ENCODE measurements at regions not wholly inside any gene's neighbourhood (a gene's known extent, or its start where the extent isn't known, plus 50 kb on each side); places are given as distances from the start of the nearest gene placed in this dataset.

- Histone ChIP-seq H3K36me3 (no peaks in the 10 kb centered on the region), H3K27ac (no peak overlapping the region), H3K27me3 (no peaks in the 10 kb centered on the region), H3K9me3 (no peaks in the 10 kb centered on the region), H3K4me1 (no peaks in the 10 kb centered on the region), H3K4me3 (no peak overlapping the region)
- no peak for DNase-seq (ENCODE audit: low spot score in 2 of 2)
- intact Hi-C loops (cut with DNase I): no loop called here
- TF ChIP-seq CTCF (IDR thresholded peaks at IDR 0.05): no peak
Measured at GRCh38 chr9:29062446-29062845, 1489.2 kb upstream of the C9orf72 start.

DNA sequence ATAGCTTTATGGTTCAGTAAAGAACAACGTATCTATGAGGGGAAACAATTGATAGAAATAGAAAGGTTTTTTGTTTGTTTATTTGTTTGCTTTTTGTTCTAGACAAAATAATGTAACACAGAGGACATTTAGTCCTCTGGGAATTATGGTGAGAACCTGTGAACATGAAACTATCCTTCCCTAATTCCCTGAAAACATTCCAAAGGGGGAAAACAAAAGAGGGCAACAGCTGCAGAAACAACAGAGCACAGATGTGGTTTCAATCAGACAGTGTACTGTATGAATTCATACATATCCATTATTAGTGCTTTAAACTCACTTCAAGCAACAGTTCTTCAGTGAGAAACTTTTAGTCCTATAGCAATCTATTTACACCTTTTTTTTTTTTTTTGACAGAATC lies 1489.8 kb upstream of the C9orf72 start:
- H3K27me3 ChIP-seq: no peaks in the 10 kb centered on the region
- H3K27ac ChIP-seq: no peak overlapping the region
- intact Hi-C loops (cut with DNase I): no loop called here
- no peak for DNase-seq (ENCODE audit: low spot score in 2 of 2)
- no peak overlapping the region for H3K4me3 ChIP-seq
- TF ChIP-seq CTCF (IDR thresholded peaks at IDR 0.05): no peak
- H3K4me1 ChIP-seq: no peaks in the 10 kb centered on the region
- H3K36me3 ChIP-seq: no peaks in the 10 kb centered on the region
- H3K9me3 ChIP-seq: no peaks in the 10 kb centered on the region

- H3K27ac ChIP-seq: no peak overlapping the region
- no peak overlapping the region for H3K4me3 ChIP-seq
- intact Hi-C loops (cut with DNase I): no loop called here
- H3K36me3 ChIP-seq: no peaks in the 10 kb centered on the region
- no peaks in the 10 kb centered on the region for H3K4me1 ChIP-seq
- TF ChIP-seq CTCF (IDR thresholded peaks at IDR 0.05): no peak
- no peaks in the 10 kb centered on the region for H3K9me3 ChIP-seq
- no peaks in the 10 kb centered on the region for H3K27me3 ChIP-seq
- no peak for DNase-seq (ENCODE audit: low spot score in 2 of 2)
Measured at GRCh38 chr9:29066141-29066640, 1492.9 kb upstream of the C9orf72 start.

GRCh38 chr9:29068461-29068860 lies 1495.2 kb upstream of the C9orf72 start:
- no peak overlapping the region for H3K27ac ChIP-seq
- no peaks in the 10 kb centered on the region for H3K27me3 ChIP-seq
- no peak overlapping the region for H3K4me3 ChIP-seq
- no peaks in the 10 kb centered on the region for H3K9me3 ChIP-seq
- H3K36me3 ChIP-seq: no peaks in the 10 kb centered on the region
- TF ChIP-seq CTCF (IDR thresholded peaks at IDR 0.05): no peak
- intact Hi-C loops (cut with DNase I): no loop called here
- DNase-seq (ENCODE audit: low spot score in 2 of 2): no peak
- no peaks in the 10 kb centered on the region for H3K4me1 ChIP-seq

- no peak for DNase-seq (ENCODE audit: low spot score in 2 of 2)
- Histone ChIP-seq H3K4me3 (no peak overlapping the region), H3K27me3 (no peaks in the 10 kb centered on the region), H3K9me3 (no peaks in the 10 kb centered on the region), H3K36me3 (no peaks in the 10 kb centered on the region), H3K4me1 (no peaks in the 10 kb centered on the region), H3K27ac (no peak overlapping the region)
- no peak for TF ChIP-seq CTCF (IDR thresholded peaks at IDR 0.05)
- intact Hi-C loops (cut with DNase I): no loop called here
Measured at GRCh38 chr9:29069376-29069775, 1496.1 kb upstream of the C9orf72 start.

GRCh38 chr9:29078063-29078666 lies 1504.9 kb upstream of the C9orf72 start:
- H3K27ac ChIP-seq: no peak overlapping the region

More at GRCh38 chr9:29078063-29078666, 1504.9 kb upstream of the C9orf72 start:
- H3K9me3 ChIP-seq: no peaks in the 10 kb centered on the region
- no peak for DNase-seq (ENCODE audit: low spot score in 2 of 2)
- H3K36me3 ChIP-seq: no peaks in the 10 kb centered on the region
- H3K4me1 ChIP-seq: no peaks in the 10 kb centered on the region
- no peak for TF ChIP-seq CTCF (IDR thresholded peaks at IDR 0.05)
- no peaks in the 10 kb centered on the region for H3K27me3 ChIP-seq
- no peak overlapping the region for H3K4me3 ChIP-seq
- intact Hi-C loops (cut with DNase I): no loop called here

Data from ascending aorta (tissue), 2 donors.